Chondrocyte (in vitro differentiated cells): ENCODE measurements at regions not wholly inside any gene's neighbourhood (a gene's known extent, or its start where the extent isn't known, plus 50 kb on each side); places are given as distances from the start of the nearest gene placed in this dataset.

Experiments
- DNase-seq: peaks from one replicate; pipeline ENCODE4 v3.0.0; 2021; ENCODE audit warnings: mixed read lengths, low spot score
- H3K27ac Mint-ChIP-seq: one replicate; pipeline ENCODE4 v1.8.0; 2021; ENCODE audit warnings: mild to moderate bottlenecking, moderate library complexity, mixed read lengths; ENCODE audit not compliant: unreplicated experiment
- H3K27me3 Mint-ChIP-seq: 2 replicates; pipeline ENCODE4 v1.8.0; 2021; ENCODE audit warnings: low read depth, mixed read lengths
- H3K36me3 Mint-ChIP-seq: 2 replicates; pipeline ENCODE4 v1.8.0; 2021; ENCODE audit warnings: low read depth, mixed read lengths
- H3K4me1 Mint-ChIP-seq: 2 replicates; pipeline ENCODE4 v1.8.0; 2021; ENCODE audit warnings: low read depth, mild to moderate bottlenecking, mixed read lengths
- H3K4me3 Mint-ChIP-seq: one replicate; pipeline ENCODE4 v1.8.0; 2021; ENCODE audit warnings: mild to moderate bottlenecking, moderate library complexity, mixed read lengths; ENCODE audit not compliant: unreplicated experiment
- H3K9me3 Mint-ChIP-seq: 2 replicates; pipeline ENCODE4 v1.8.0; 2021; ENCODE audit warnings: low read depth, mixed read lengths
- CTCF ChIP-seq: fragments of 200-600 bp; sonication (generic); IDR thresholded peaks from 2 replicates; pipeline ENCODE4 v1.5.0; 2021; ENCODE audit warnings: antibody characterized with exemption, mild to moderate bottlenecking, moderate library complexity

- Mint-ChIP-seq H3K27ac (no peak overlapping the region), H3K9me3 (no peaks in the 10 kb centered on the region), H3K36me3 (no peaks in the 10 kb centered on the region), H3K4me1 (no peaks in the 10 kb centered on the region), H3K4me3 (no peak overlapping the region), H3K27me3 (peaks cover 2% of the 10 kb centered on the region)
- no peak for DNase-seq
- no peak for TF ChIP-seq CTCF
Observed at GRCh38 chr5:155989879-155990278, 337.1 kb upstream of the SGCD start.

GRCh38 chr5:155996123-155996522 is 330.8 kb upstream of the SGCD start:
- Mint-ChIP-seq H3K36me3 (no peaks in the 10 kb centered on the region), H3K9me3 (no peaks in the 10 kb centered on the region), H3K4me3 (no peak overlapping the region), H3K4me1 (no peaks in the 10 kb centered on the region), H3K27me3 (peaks cover 2% of the 10 kb centered on the region), H3K27ac (no peak overlapping the region)
- TF ChIP-seq CTCF = no peak
- DNase-seq = no peak

- no peak for DNase-seq
- Mint-ChIP-seq H3K36me3 (no peaks in the 10 kb centered on the region), H3K4me3 (no peak overlapping the region), H3K27me3 (peaks cover 3% of the 10 kb centered on the region), H3K9me3 (no peaks in the 10 kb centered on the region), H3K4me1 (no peaks in the 10 kb centered on the region), H3K27ac (no peak overlapping the region)
- no peak for TF ChIP-seq CTCF
Observed at GRCh38 chr5:155998257-155998656, 328.7 kb upstream of the SGCD start.

- Mint-ChIP-seq H3K36me3 (no peaks in the 10 kb centered on the region), H3K4me3 (no peak overlapping the region), H3K27me3 (peaks cover 4% of the 10 kb centered on the region), H3K9me3 (no peaks in the 10 kb centered on the region), H3K27ac (no peak overlapping the region), H3K4me1 (no peaks in the 10 kb centered on the region)
- TF ChIP-seq CTCF = no peak
- no peak for DNase-seq
Observed at GRCh38 chr5:156000115-156000514, 326.8 kb upstream of the SGCD start.

GRCh38 chr5:156004754-156005153 is 322.2 kb upstream of the SGCD start:
- H3K4me3 Mint-ChIP-seq = no peak overlapping the region
- H3K9me3 Mint-ChIP-seq = peaks cover 3% of the 10 kb centered on the region

More at GRCh38 chr5:156004754-156005153, 322.2 kb upstream of the SGCD start:
- no peak for DNase-seq
- Mint-ChIP-seq H3K27ac (no peak overlapping the region), H3K4me1 (no peaks in the 10 kb centered on the region), H3K36me3 (no peaks in the 10 kb centered on the region), H3K27me3 (peaks cover 9% of the 10 kb centered on the region)
- no peak for TF ChIP-seq CTCF
